ENCODE measurements at regions not wholly inside any gene's neighbourhood (a gene's known extent, or its start where the extent isn't known, plus 50 kb on each side); places are given as distances from the start of the nearest gene placed in this dataset.

GRCh38 chr12:124365726-124366430 lies 71.0 kb downstream of the RFLNA start:
- DNase-seq (ENCODE audit: low read depth): no peak

All from iris pigment epithelial cell (primary cell).